BE2C (cell line): ENCODE measurements at regions not wholly inside any gene's neighbourhood (a gene's known extent, or its start where the extent isn't known, plus 50 kb on each side); places are given as distances from the start of the nearest gene placed in this dataset.

ENCODE experiments used
- DNase-seq: peaks from one replicate; pipeline ENCODE4 v3.0.0-alpha.2; 2020
- H3K27me3 ChIP-seq: fragments of 250-450 bp; sonication (Bioruptor Pico); 2 replicates; pipeline ENCODE4 v1.5.1; 2020; ENCODE audit warnings: mild to moderate bottlenecking
- H3K36me3 ChIP-seq: fragments of 250-450 bp; sonication (Bioruptor Pico); 2 replicates; pipeline ENCODE4 v1.5.1; 2020; ENCODE audit warnings: mild to moderate bottlenecking
- H3K4me1 ChIP-seq: fragments of 250-450 bp; sonication (Bioruptor Pico); 2 replicates; pipeline ENCODE4 v1.5.1; 2020
- H3K4me3 ChIP-seq: 2 replicates; pipeline ENCODE4 v1.5.1; 2011; ENCODE audit warnings: low read depth, low read length
- H3K9me3 ChIP-seq: fragments of 250-450 bp; sonication (Bioruptor Pico); 2 replicates; pipeline ENCODE4 v1.5.1; 2020
- TF ChIP-seq, protein P1 (sequence below): IDR thresholded peaks from 2 replicates; pipeline ENCODE4 v1.5.1; 2012; ENCODE audit warnings: mild to moderate bottlenecking, low read depth, low read length

DNA sequence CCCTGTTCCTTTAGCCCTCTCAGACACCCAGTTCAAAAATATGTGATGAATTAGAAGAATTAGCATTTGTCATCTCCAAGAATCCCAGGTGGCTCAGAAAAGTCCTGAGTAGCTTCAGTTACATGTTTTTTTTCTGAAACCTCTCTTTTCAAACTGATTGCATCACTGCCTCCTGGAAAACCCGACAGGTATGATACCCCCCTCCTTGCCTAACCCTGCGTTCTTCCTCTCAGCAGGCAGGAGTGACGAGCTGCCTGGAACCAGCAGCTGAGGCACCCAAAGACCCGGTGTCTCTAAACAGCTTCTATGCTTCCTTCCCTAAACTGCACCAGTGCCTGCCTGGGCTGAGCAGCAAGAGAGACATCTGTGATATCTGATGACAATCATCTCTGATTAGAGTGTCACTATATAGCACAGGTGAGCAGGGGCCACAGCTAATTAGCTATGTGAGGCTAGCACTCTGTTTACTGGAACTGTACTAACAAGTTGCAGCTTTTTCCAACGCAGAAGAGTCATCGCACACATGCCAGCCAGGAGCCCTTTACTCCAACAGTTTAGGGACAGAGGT, 376.4 kb upstream of the ATP5MC3 start:
- Histone ChIP-seq H3K27me3 (no peaks in the 10 kb centered on the region), H3K9me3 (no peaks in the 10 kb centered on the region), H3K4me1 (no peaks in the 10 kb centered on the region), H3K4me3 (no peak overlapping the region), H3K36me3 (no peaks in the 10 kb centered on the region)
- DNase-seq = no peak
- TF ChIP-seq, protein P1, sequence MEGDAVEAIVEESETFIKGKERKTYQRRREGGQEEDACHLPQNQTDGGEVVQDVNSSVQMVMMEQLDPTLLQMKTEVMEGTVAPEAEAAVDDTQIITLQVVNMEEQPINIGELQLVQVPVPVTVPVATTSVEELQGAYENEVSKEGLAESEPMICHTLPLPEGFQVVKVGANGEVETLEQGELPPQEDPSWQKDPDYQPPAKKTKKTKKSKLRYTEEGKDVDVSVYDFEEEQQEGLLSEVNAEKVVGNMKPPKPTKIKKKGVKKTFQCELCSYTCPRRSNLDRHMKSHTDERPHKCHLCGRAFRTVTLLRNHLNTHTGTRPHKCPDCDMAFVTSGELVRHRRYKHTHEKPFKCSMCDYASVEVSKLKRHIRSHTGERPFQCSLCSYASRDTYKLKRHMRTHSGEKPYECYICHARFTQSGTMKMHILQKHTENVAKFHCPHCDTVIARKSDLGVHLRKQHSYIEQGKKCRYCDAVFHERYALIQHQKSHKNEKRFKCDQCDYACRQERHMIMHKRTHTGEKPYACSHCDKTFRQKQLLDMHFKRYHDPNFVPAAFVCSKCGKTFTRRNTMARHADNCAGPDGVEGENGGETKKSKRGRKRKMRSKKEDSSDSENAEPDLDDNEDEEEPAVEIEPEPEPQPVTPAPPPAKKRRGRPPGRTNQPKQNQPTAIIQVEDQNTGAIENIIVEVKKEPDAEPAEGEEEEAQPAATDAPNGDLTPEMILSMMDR = no peak

DNA sequence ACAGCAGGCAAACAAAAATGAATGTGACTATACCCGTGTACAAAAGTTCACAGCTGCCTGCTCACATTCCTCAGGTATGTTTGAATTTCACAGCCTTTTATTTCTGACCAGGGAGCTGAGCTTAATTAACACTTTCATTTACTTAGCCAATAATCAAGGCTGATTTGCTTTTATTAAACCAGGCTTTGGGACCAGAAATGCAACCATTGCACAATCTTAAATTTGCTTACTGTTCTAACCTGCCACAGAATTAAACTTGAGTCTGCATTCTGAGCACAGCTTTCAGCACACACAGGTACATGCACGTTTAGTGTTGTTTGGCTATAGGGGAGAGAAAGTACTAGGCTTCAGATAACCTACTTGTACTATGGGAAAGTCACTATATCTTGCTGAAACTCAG, 372.4 kb upstream of the ATP5MC3 start:
- no peaks in the 10 kb centered on the region for H3K36me3 ChIP-seq
- TF ChIP-seq, protein P1 = no peak
- DNase-seq = no peak
- no peaks in the 10 kb centered on the region for H3K4me1 ChIP-seq
- H3K9me3 ChIP-seq = no peaks in the 10 kb centered on the region
- no peaks in the 10 kb centered on the region for H3K27me3 ChIP-seq
- no peak overlapping the region for H3K4me3 ChIP-seq

DNA sequence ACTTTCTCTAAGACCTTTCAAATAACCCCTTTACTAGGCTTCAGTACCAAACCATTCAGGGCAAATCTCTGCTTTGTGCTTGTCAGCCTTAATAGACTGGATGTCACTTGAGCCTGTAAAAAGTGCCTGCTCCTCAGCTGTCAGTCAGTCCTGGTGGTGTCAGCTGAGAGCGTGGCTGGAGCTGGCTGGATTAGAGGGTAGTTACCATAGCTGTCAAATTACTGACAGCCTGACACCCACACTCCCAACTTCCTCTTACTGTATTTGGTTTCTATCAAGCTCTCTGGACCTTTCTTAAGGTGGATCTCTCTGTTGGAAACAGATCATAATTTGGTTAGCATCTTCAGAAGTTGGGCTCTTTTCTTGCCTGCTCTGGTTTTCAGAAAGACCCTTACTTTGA, 371.4 kb upstream of the ATP5MC3 start:
- no peak for DNase-seq
- Histone ChIP-seq H3K27me3 (no peaks in the 10 kb centered on the region), H3K9me3 (no peaks in the 10 kb centered on the region), H3K4me1 (no peaks in the 10 kb centered on the region), H3K36me3 (no peaks in the 10 kb centered on the region), H3K4me3 (no peak overlapping the region)
- TF ChIP-seq, protein P1 = no peak

DNA sequence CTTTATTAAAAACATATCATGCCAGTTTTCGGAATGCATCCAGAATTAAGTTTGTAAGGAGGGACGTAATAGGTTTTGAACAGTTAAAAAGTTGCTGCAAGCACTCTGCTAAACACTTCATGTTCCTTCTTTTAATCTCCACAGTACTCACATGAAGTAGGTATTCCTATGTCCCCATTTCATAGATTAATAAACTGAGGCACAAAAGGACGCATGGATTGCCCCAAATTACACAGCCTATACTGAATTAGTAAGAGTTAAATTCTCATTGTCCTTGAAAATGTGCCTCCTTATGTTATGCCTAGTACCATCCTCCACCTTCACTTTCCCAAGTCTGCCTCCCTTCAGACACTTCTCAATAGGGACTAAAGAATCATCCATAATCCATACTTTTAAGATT, 358.9 kb upstream of the ATP5MC3 start:
- Histone ChIP-seq H3K36me3 (no peaks in the 10 kb centered on the region), H3K9me3 (no peaks in the 10 kb centered on the region), H3K27me3 (no peaks in the 10 kb centered on the region), H3K4me1 (no peaks in the 10 kb centered on the region), H3K4me3 (no peak overlapping the region)
- no peak for DNase-seq
- TF ChIP-seq, protein P1 = no peak

DNA sequence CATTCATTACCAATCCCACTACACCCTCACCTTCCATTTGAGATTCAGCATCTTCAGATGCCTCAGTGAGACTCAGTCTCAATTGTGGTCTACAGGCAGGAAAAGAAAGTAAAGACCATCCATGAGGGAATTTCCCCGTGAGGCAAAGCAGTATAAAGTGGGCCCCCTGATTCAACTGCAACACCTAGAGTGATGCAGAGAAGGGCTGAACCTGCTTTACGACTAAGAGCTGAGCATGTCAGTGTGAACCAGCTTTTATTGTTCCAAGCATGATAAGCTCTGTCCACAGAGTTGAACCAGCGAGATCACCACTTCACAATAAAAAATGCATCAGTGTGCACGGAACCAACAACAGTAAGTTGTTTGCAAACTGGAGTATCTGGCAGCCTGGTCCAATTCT, 357.6 kb upstream of the ATP5MC3 start:
- Histone ChIP-seq H3K9me3 (no peaks in the 10 kb centered on the region), H3K36me3 (no peaks in the 10 kb centered on the region), H3K4me1 (no peaks in the 10 kb centered on the region), H3K27me3 (no peaks in the 10 kb centered on the region), H3K4me3 (no peak overlapping the region)
- DNase-seq = no peak
- TF ChIP-seq, protein P1 = no peak

DNA sequence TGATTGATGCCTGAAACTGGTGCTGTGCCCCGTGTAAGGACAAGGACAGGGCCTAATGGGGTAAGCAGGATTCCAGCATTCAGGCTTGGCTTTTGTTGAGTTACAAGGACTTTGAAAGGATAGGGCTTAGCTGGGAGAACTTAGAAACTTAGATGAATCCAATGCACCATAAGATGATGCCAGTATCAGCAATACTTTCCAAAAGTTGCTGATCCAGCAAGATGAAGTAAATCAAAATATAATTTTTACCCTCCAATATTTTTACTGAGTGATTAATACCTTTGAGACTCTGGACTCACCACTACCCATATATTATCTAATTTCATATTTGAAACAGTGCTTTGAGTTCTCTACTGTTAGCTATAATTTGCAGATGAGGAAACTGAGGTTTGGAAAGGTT, 354.5 kb upstream of the ATP5MC3 start:
- Histone ChIP-seq H3K4me3 (no peak overlapping the region), H3K27me3 (no peaks in the 10 kb centered on the region), H3K9me3 (no peaks in the 10 kb centered on the region), H3K4me1 (no peaks in the 10 kb centered on the region), H3K36me3 (no peaks in the 10 kb centered on the region)
- DNase-seq = no peak
- TF ChIP-seq, protein P1 = no peak
